Cardiac muscle cell (in vitro differentiated cells and primary cell): ENCODE measurements at regions not wholly inside any gene's neighbourhood (a gene's known extent, or its start where the extent isn't known, plus 50 kb on each side); places are given as distances from the start of the nearest gene placed in this dataset.

Source experiments
- DNase-seq, 2 donors: peaks; one replicate each; pipeline versions ENCODE4 v3.0.0 to v3.0.0-alpha.2; 2010 to 2017; ENCODE audit warnings: low read depth in 1 of 2, low spot score in 1 of 2
- H3K27ac ChIP-seq: fragments of 200-600 bp; sonication (generic); 2 replicates; pipeline ENCODE4 v1.5.1; 2016
- H3K27me3 ChIP-seq: fragments of 200-600 bp; sonication (generic); 2 replicates; pipeline ENCODE4 v1.6.0; 2016; ENCODE audit warnings: control low read depth
- H3K36me3 ChIP-seq: fragments of 200-600 bp; sonication (generic); 2 replicates; pipeline ENCODE4 v1.5.1; 2016; ENCODE audit warnings: control low read depth
- H3K4me1 ChIP-seq: fragments of 200-600 bp; sonication (generic); 2 replicates; pipeline ENCODE4 v1.8.1; 2017; ENCODE audit warnings: low read depth, mild to moderate bottlenecking, mixed run types
- H3K4me3 ChIP-seq: fragments of 200-600 bp; sonication (generic); 2 replicates; pipeline ENCODE4 v1.5.1; 2016; ENCODE audit warnings: mild to moderate bottlenecking
- H3K9me3 ChIP-seq: fragments of 200-600 bp; sonication (generic); 2 replicates; pipeline ENCODE4 v1.5.1; 2017; ENCODE audit warnings: low read depth, mild to moderate bottlenecking, control low read depth
- TF ChIP-seq, protein P1 (sequence below): IDR thresholded peaks from 2 replicates; pipeline ENCODE4 v1.5.1; 2012; ENCODE audit warnings: low read depth, mild to moderate bottlenecking, low read length

DNA sequence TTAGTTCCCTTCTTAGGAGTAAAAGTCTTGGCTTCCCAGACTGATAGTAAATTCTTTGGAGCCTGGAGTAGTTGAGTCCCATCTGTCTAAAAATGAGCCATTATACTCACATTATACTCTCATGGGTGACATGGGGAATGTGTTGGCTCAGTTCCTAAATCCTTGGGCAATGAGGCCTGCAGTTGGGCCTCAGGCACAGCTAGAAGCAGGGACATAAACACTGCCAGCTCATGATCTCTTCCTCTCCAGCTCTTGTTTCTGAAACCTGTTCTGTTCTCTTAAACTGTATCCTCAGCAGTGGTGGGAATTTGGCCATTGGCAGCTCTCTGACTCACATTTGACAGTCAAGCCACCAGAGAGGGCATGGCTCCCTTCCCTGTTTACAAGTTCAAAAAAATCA is 212.5 kb downstream of the SPATA18 start:
- Histone ChIP-seq H3K36me3 (no peaks in the 10 kb centered on the region), H3K27ac (no peak overlapping the region), H3K9me3 (no peaks in the 10 kb centered on the region), H3K4me1 (peaks cover 8% of the 10 kb centered on the region), H3K27me3 (no peaks in the 10 kb centered on the region), H3K4me3 (no peak overlapping the region)
- DNase-seq, result no peak
- TF ChIP-seq, protein P1, sequence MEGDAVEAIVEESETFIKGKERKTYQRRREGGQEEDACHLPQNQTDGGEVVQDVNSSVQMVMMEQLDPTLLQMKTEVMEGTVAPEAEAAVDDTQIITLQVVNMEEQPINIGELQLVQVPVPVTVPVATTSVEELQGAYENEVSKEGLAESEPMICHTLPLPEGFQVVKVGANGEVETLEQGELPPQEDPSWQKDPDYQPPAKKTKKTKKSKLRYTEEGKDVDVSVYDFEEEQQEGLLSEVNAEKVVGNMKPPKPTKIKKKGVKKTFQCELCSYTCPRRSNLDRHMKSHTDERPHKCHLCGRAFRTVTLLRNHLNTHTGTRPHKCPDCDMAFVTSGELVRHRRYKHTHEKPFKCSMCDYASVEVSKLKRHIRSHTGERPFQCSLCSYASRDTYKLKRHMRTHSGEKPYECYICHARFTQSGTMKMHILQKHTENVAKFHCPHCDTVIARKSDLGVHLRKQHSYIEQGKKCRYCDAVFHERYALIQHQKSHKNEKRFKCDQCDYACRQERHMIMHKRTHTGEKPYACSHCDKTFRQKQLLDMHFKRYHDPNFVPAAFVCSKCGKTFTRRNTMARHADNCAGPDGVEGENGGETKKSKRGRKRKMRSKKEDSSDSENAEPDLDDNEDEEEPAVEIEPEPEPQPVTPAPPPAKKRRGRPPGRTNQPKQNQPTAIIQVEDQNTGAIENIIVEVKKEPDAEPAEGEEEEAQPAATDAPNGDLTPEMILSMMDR, result no peak

DNA sequence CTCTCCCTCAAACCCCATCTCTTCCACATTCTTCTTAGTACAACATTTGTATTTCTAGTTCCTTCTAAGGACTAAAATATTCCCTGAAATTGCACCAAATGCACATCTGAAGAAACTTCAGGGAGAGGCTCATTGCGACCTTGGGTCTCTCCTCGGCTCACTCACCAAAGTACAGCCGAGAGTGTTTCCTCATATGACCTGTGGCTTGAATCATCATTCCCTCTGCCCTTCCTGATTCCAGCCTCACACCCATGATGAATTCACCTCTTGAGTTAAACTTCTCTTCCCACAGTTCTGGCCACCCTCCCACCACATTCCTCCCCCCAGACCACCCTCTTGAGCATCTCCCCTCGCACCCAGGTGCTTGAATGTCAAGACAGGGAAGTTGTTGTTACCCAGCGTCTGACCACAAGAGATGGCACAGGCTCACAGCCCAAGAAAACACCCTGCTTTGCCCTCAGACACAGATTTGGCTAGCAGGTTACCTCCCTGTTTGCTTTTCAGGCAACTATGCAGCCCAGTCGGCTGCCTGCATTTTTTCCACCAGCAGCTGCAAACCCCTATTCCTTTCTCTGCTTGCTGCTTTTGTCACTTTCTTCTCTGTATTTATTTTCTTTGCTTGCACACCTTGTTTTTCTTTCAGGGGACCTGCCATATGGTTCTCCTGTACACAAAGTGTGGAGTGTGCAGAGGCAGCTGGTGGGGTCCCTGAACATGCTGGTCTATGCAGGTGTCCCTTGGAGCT is 214.8 kb downstream of the SPATA18 start:
- TF ChIP-seq, protein P1, result no peak
- no peaks in the 10 kb centered on the region for H3K4me1 ChIP-seq
- no peaks in the 10 kb centered on the region for H3K36me3 ChIP-seq
- H3K27me3 ChIP-seq, result no peaks in the 10 kb centered on the region
- H3K27ac ChIP-seq, result no peak overlapping the region
- DNase-seq, result no peak
- no peaks in the 10 kb centered on the region for H3K9me3 ChIP-seq
- H3K4me3 ChIP-seq, result no peak overlapping the region

DNA sequence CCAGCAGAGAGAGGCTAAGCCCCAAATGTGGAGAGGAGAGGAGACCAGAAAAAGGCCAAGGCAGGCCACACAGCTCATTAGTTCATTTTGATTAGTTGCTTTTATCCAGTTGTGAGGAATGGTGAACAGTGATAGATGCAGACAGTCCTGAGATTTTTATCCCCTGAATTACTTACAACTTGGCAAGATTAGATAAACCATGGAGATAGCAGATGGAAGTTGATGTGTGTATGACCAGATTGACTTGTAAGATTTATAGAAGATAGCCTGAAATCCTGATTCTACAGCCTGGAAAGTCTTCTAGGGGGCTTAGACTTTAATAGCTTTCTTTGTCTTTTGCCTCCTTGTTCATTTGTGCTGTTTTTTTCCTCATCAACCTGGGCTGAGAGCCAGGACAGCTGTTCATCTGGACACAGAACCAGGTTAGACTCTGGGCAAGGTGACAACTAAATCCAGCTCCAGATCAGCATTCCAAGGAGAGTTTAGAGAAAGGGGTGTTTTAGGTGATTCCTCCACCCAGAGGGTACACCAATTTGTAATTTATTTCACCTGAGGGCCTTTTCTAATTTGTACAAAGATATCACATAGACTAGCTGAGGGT is 215.5 kb downstream of the SPATA18 start:
- H3K27me3 ChIP-seq, result no peaks in the 10 kb centered on the region
- no peak overlapping the region for H3K4me3 ChIP-seq
- TF ChIP-seq, protein P1, result no peak
- no peaks in the 10 kb centered on the region for H3K36me3 ChIP-seq
- no peaks in the 10 kb centered on the region for H3K9me3 ChIP-seq
- DNase-seq, result no peak
- no peaks in the 10 kb centered on the region for H3K4me1 ChIP-seq
- H3K27ac ChIP-seq, result no peak overlapping the region

DNA sequence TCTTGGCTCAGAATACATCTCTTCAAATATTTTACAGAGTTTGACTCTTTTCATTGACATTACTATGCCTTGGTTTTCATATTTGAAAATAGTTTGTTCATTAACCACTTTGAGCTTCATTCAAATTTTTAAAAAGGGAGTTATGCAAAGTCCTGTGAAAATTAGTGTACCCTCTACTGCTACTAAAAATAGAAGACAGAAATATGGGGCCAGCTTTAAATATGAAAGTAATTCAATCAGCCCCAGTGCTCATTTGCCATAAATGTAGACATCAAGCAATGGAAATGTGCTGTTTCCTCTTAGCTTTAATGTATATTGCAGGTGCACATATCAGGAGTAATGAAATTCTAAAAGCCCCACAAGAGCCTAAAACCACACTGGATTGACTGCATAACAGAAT is 218.7 kb downstream of the SPATA18 start:
- no peak for DNase-seq
- no peak overlapping the region for H3K27ac ChIP-seq
- no peak overlapping the region for H3K4me3 ChIP-seq
- H3K4me1 ChIP-seq, result no peaks in the 10 kb centered on the region
- H3K36me3 ChIP-seq, result no peaks in the 10 kb centered on the region
- H3K9me3 ChIP-seq, result no peaks in the 10 kb centered on the region
- TF ChIP-seq, protein P1, result no peak
- H3K27me3 ChIP-seq, result no peaks in the 10 kb centered on the region

DNA sequence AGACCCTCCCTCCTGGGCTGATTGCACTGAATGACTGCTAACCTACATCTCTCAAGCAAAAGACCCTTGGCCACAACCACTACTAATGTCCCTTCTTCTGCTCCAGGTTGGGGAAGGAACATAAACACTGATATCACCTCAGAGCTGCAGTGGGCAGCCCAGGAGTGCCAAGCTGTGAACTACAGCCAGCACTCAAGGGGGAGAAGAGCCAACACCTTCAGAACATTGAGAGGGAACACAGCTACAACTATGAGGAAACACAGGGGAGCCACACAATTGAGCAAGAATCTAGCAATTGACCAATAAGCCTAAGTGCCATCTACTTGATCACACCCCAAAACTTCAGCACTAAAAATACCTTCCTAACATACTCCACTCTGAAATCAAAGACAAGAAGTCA is 222.8 kb downstream of the SPATA18 start:
- H3K36me3 ChIP-seq, result no peaks in the 10 kb centered on the region
- no peaks in the 10 kb centered on the region for H3K27me3 ChIP-seq
- TF ChIP-seq, protein P1, result no peak
- H3K9me3 ChIP-seq, result no peaks in the 10 kb centered on the region
- no peaks in the 10 kb centered on the region for H3K4me1 ChIP-seq
- no peak for DNase-seq
- H3K4me3 ChIP-seq, result no peak overlapping the region
- no peak overlapping the region for H3K27ac ChIP-seq
